COR-L47 (cell line): ENCODE measurements at regions not wholly inside any gene's neighbourhood (a gene's known extent, or its start where the extent isn't known, plus 50 kb on each side); places are given as distances from the start of the nearest gene placed in this dataset.
"Not testable (repeated sequence)": the region's sequence is repeated elsewhere in the genome, so short reads cannot be mapped to it uniquely, and the experiment has no call there.

Source experiments
- DNase-seq: peaks from one replicate; lab custom pipeline; 2025; lab: John Stamatoyannopoulos, UW

DNA sequence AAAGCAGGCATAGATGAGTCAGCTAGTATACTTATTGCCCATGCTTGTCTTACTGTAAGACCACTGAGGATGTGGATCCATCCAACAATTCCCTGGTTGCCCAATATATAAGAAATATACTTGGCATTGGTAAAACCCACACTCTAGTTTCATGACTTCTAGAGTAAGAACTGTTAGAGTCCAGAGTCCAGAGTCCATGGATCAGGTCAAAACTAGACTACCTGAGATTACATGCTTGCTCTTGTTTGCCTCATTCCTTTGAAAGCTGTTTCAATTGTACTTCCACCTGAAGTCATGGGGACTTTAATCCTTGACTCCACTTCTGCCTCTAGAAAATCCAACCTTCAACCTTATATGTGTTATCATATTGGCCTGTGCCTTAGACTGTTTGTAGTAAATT, 707.6 kb upstream of the FAM98A start:
- no peak for DNase-seq

DNA sequence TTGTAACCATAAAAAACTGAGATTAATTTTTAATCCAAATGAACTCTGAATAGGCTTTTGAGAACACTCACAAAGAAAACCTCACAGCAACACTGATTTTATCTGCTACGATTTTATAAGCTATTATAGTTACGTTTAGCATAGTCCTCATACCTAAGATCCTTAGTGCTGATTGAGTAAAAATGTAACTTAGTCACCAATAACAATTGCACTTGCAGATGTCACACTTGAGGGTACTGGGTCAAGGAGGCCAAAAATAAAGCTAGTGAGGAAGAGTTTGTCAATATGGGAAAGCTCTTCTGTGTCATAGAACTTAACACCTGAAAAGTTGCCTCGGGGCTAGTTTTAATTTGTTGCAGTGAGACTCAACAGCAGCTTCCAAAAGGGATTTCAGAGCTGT, 706.5 kb upstream of the FAM98A start:
- DNase-seq, result no peak

DNA sequence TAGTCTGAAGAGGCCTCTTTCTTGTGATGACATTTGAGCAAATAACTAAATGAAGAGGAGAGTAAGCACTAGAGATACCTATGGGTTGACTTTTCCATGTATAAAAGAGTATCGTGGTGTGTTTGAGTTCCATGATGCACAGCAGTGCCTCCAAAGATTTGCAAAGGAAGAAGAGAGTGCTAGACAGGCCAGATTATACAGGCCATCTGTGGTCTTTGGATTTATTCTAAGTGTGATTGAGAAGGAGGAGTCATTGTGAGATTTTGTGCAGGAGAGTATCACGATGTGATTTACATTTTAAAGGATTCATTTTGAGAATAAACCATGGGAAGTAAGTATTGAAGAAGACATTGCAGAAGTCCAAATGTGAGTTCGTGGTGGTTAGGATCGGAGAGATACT, 695.9 kb upstream of the FAM98A start:
- DNase-seq, result no peak

DNA sequence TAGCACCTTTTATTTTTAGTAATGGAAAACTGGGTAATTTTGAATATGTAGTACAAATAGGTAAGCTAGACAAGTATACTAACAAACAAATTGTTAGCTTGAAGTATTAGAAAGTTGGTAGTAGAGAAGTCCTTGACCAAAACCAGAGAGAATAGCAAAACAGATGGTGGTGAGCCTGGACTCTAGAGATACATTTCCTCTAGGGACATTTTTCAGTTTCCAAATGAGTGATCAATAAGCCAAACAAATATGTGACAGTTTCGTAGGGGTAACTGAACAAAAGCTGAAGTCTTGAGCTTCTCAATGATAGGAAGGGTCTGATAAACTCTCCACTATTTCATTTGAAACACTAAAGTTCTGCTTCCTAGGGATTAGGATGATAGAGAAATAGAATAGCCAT, 692.0 kb upstream of the FAM98A start:
- no peak for DNase-seq

DNA sequence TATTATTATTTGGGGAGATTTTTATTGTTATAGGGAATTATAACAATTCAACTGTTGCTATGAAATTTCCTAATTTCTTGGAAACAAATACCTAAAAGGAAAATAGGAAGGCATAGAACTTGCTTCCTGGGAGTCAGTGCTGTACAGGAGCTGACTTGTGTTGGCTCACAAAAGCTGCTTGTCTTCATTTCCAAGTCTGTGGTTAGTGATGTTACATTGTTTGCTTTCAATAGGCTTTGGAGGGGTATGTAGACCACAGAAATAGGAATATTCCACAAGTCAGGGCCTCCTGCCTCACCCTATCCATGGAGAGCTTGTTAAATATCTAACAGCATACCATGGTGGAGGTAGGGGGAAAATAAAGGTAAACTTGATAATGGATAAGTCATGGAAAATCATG, 688.9 kb upstream of the FAM98A start:
- no peak for DNase-seq

DNA sequence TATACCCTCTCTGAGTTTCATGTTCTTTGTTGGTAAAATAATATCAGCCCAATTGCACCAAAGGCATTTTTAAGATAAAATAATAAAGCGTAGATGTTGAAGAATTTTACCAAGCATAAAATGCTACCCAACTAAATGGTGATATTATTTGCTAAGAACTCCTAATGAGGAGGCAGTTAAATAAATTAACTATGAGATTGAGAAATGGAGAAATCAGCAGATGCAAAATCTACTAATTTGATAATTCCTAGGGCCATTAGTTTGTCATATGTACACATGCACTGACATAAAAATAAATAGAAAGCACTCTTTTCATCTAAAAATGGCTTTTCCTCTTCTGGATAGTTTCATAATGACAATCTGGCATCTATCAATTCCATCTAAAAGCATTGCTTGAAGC, 681.5 kb upstream of the FAM98A start:
- DNase-seq, result no peak

DNA sequence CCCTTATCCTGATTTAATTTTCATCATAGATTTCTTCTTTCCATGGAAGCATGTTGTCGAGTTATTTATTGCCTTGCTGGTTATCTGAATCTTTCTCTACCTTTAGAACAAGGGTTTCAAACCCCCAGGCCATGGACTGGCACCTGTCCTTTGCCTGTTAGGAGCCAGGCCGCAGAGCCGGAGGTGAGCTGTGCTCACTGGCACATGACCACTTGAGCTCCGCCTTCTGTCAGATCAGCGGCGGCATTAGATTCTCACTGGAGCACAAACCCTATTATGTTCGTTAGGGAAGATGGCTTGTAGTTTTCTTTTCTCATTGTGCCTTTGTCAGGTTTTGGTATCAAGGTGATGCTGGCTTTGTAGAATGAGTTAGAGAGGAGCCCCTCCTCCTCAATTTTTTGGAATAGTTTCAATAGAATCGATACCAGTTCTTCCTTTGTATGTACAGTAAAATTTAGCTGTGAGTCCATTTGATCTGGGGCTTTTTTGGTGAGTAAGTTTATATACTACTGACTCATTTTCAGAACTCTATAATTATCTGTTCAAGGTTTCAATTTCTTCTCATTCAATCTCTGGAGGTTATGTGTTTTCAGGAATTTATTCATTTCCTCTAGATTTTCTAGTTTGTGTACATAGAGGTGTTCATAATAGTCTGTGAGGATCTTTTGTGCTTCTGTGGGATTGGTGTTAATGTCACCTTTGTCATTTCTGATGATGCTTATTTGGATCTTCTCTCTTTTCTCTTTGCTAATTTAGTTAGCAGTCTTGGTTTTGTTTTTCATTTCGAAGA, 668.0 kb upstream of the FAM98A start:
- no peak for DNase-seq

DNA sequence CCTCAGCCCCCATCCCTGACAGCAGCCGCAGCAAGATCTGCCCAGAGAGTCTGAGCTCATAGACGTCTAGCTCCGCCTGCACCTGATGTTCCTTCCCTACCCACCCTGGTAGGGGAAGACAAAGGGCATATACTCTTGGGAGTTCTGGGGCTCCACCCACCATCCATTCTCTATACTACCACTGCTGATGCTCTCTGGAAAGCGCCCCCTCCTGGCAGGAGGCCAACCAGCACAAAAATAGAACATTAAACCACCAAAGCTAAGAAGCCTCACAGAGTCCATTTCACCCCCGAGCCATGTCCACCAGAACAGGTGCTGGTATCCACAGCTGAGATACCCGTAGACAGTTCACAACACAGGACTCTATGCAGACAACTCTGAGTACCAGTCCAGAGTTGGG, 662.6 kb upstream of the FAM98A start:
- DNase-seq, result no peak

DNA sequence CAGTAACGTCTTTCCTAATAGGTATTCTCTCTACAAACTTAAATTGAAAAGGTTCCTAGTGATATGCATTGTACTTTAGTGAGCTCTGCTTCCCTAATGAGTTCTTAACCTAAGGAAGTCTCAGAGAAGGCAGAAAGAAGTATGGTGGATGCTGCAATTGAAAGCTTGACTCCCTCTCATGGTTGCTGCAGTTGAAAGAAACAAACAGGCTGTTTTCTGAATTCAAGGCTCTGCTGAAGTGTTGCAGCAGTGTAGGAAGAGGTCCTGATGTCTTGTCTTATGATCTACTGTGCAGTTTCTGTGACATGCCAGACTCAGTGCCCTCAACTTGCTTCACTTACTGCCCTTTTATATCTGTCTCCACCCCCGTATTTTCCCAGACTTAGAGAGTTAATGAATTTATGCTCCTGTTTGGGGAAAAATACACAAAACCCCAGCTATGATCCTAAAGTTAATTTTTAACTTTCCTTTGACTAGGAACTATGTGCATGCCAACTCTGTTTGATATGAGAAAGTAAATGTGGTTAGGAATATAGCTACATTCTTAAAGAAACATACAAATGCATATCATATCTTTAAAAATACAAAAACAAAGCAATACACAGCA, 655.3 kb upstream of the FAM98A start:
- DNase-seq, result no peak

DNA sequence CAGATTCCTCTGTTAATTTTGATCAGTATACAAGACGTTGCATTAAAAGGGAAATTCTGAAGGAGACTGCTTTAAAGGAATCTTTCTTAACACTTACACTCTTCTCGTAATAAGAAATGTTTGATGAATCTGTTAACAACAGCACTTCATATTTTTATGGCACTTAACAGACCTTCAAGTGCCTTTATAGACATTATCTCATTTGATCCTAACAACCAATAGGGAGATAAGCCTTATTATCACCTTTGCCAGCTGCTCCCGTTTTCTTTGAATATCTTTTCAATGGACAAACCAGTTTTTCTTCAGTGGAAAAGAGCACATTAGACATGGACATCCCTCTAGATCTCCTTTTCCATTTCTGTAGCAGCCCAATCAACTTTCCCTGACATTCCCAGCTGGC, 653.0 kb upstream of the FAM98A start:
- DNase-seq, result no peak

DNA sequence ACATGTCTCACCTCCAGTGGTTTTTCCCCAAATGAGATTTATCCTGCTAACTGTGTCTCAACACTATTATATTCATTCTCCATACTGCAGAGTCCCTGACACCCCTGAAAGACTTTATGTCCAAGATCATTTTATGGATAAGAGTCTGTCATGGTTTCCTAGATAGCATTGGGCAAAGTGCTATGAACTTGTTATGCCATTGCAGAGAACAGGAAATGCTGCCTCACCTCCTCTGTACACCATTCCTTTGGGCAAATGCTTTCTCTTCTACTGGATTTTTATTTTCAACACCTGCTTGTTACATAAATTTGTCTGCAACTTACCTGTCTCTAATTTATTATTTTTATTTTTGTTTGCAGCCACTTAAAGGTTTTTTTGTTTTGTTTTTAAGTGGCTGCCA, 652.5 kb upstream of the FAM98A start:
- DNase-seq, result no peak

DNA sequence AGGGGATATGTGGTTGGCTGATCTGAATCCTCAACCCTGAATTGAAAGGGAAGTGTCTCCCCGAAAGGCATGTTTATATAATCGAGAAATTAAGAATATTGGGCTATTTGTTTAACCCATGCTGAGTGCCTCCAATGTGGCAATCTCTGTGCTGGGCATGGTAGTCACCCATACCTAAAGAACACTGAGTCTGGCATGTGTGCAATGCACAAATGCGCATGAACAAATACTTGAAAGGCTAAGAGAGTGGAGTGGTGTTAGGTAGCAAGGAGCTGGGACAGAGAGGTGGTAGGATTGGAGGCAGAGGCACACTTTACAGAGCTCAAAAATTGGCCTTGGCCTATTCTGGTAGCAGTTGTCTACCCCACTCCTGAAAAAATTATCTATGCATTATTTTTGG, 645.1 kb upstream of the FAM98A start:
- no peak for DNase-seq

DNA sequence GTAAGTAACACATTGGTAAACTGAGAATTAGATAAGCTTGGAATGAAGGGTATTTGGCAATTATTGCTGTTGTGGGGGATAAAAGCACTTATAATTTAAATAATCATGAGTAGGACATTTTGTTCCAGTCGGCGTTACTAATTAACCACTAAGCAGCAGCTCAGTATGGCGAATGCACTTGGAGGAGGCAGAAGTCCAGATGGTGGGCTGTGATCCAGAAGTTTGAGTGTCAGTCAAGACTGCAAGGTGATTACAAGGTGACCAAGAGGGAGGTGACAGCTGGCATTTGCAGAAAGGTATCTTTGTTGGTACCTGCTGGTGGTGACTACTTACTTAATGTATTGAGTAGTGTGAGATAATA, 643.6 kb upstream of the FAM98A start:
- DNase-seq, result no peak

DNA sequence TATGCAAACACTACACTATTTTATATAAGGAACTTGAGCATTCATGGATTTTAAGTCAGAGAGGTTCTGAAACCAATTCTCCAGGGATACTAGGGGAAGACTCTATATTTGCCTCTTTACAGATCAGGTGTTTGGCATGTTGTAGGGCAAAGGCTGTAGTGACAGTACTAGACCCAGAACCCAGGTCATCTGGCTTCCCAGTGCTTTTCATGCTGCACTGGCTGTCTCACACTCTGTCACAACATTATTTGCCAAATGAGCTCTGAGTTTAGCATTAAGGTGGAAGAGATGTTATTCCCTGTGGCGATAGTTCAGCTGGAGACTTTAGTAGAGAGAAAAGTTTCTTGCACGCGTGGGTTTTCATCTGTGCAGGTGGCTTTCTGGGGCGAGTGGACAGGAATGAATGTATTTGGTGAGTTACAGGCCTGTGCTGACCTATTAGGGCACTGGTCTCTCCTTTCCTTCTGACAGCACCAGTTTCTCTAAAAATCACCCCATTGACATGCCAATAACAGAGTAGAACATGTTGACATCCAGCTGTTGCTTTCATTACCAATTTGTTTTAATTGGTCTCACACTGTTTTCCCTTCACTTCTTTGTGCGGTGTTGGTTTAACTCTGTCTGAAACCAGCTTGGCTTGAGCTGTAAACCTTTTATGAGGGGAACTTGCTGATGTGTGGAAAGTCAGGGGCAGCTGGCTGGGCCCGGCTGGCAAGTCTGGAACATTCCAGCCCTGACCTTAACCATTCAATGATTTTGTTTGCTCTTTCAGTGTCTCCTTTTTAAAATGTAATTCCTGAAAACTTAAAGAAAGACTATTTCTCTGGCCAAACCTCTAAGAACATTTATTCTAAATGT, 643.0 kb upstream of the FAM98A start:
- DNase-seq, result no peak

DNA sequence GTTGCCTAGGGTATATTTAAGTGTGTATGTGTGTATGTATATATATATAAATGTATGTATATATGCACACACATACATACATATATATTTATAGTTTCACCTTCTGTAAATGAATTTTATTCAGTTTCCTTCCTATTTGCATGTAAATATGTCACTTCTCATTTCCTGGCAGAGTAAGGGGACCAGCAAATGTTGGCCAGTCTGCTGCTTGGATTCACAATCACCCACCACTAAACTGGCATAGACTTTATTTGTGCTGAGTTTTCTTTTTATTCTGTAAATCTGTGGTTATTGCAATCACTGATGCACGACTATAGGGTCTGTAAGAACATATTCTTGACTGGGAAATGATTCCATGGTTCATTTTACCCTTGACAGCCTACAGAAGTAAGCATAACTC, 640.4 kb upstream of the FAM98A start:
- DNase-seq, result no peak

DNA sequence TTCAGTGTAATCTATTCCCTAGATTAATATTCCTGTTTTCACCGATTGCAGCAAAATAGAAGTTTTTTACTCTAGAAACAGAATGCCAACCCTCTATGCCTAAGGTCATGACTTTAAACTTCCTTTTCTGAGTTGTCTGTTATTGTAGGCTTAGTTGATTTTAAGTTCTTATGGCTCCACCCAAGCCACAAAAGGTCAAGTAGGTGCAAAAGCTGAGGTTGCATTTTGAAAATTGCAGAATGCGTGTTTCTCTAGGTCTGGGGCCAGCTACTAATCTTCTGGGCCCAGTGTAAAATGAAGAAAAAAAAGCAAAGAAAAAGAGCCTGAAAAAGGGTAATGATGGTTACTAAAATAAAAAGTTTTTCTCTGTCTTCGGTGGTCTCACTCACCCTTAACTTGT, 635.7 kb upstream of the FAM98A start:
- DNase-seq, result no peak

DNA sequence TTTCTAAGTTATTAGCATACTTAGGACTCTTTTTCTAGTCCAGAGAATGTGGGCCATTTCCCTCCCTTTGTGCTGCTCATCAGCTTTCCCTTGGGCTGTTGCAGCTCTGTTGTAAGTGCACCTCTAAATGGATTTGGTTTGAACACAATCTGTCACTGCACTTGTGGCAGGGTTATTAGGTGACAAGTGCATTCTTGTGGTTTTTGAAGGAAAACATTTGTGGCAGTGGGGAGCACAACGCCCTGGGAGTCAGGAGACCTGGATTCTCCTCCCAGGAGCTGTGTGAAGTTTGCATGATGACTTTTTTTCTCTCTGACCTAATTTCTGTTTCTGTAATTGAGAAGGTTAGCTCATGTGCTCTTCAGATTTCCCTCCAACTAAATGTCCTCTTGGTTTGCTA, 630.9 kb upstream of the FAM98A start:
- no peak for DNase-seq

DNA sequence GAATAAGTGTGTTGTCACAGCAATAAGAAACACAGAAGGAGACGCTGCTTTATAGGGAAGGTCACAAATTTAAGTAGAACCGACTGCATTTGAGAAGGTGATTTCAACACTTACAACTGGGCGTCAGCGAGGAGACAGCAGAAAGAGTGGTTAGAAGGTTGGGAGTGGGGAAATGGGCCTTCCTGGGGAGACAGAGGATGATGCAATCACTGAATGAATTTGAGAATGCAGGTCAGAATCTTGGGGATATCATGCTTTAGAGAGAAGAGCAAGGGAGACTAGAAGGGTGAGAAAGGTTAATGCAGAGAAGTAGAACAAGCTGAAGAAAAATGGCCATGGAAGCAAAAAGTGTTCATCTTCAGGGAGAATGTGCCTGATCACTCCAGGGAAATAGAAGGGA, 616.1 kb upstream of the FAM98A start:
- DNase-seq, result no peak

DNA sequence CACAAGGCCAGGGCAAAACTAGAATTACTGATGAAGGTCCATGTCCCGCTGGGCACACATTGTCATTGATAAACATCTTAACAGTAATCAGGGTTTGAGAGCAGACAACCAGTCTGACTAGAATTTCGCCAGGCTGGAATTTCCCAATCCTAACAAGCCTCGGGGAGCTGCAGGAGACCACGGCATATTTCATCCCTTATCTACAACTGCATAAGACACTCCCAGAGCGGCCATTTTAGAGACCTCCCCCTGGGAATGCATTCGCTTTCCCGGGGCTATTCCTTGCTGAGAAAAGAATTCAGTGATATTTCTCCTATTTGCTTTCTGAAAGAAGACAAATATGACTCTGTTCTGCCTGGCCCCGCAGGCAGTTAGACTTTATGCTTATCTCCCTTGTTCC, 611.3 kb upstream of the FAM98A start:
- not testable (repeated sequence) for DNase-seq

DNA sequence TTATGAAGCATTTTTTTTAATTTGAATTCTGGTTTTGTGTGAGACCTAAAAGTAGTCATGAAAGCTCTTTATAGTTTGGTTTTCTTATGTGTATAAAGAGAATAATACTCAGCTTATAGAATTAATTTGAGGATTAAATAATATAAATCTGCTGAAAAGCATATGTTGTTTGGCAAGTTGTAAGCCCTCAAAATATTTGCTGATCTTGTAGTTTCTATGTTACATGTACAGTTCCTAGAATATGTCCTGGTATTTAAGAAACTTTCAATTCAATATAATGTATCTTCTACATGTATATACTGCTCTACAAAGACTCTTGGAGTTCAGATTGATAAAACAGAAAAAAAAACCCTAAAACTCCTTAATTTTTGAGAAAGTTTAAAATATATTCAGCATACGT, 605.5 kb upstream of the FAM98A start:
- no peak for DNase-seq

DNA sequence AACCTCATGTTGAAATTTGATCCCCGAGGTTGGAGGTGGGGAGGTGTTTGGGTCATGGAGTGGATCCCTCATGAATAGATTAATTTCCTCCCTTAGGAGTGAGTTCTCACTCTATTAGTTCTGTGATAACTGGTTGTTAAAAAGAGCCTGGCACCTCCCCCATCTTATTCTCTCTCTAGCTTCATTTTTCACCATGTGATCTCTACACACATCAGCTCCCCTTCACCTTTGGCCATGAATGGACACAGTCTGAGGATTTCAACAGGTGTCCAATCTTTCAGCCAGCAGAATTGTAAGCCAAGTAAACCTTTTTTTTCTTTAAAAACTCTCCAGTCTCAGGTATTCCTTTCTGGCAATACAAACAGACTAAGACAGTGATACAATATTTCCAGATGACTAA, 602.0 kb upstream of the FAM98A start:
- no peak for DNase-seq

DNA sequence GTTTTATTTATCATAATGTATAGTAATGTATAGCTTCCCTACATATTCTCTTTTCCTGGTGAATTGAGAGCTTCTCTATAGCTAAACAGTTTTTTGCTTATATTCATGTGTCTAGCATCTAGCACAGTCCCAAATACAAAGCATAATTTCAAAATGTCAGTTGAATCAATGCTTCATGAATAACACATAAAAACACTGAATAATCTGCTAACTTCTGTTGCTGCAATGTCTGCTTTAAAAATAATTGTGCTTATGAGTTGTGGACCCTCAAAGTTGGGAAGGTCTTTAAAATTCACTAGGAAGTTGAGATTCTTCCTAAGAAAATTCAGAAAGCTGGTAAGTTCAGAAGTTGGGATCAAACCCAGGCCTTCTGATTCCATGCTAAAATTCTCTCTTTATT, 600.9 kb upstream of the FAM98A start:
- DNase-seq, result no peak

DNA sequence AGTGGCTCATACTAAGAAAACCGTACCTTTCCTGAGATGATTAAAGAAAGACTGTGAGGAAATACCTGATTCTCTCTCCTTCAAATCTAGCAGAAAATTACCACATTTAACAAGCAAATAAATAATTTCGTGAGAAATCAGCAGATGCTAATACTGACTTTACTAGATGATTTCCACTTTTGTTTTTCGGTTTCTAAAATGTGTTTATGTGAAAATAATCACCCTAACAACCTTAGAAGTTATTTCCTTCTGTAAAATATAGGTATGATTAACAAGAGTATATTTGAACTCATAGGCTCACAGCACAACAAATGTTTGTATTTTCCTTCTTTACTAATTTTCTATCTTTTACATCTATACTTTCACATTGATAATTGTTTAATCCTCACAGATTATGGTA, 594.1 kb upstream of the FAM98A start:
- DNase-seq, result no peak
